ENCODE measurements at regions not wholly inside any gene's neighbourhood (a gene's known extent, or its start where the extent isn't known, plus 50 kb on each side); places are given as distances from the start of the nearest gene placed in this dataset.

GRCh38 chr13:111663953-111664421, 343.5 kb downstream of the TEX29 start:
- H2AFZ ChIP-seq (ENCODE audit: low read length): no peak overlapping the region
- no peaks in the 10 kb centered on the region for H4K20me1 ChIP-seq (ENCODE audit: insufficient read depth, low read length)
- H3K27ac ChIP-seq (ENCODE audit: low read depth, low read length): no peak overlapping the region
- H3K4me2 ChIP-seq (ENCODE audit: insufficient read depth, low read length): no peak overlapping the region
- no peak for DNase-seq (ENCODE audit: insufficient read length, low spot score, missing footprints)
- no peak overlapping the region for H3K4me3 ChIP-seq (ENCODE audit: insufficient read depth, low read length)
- no peaks in the 10 kb centered on the region for H3K36me3 ChIP-seq (ENCODE audit: insufficient read depth, low read length)
- no peaks in the 10 kb centered on the region for H3K4me1 ChIP-seq (ENCODE audit: insufficient read depth, low read length)
- TF ChIP-seq, protein P1, sequence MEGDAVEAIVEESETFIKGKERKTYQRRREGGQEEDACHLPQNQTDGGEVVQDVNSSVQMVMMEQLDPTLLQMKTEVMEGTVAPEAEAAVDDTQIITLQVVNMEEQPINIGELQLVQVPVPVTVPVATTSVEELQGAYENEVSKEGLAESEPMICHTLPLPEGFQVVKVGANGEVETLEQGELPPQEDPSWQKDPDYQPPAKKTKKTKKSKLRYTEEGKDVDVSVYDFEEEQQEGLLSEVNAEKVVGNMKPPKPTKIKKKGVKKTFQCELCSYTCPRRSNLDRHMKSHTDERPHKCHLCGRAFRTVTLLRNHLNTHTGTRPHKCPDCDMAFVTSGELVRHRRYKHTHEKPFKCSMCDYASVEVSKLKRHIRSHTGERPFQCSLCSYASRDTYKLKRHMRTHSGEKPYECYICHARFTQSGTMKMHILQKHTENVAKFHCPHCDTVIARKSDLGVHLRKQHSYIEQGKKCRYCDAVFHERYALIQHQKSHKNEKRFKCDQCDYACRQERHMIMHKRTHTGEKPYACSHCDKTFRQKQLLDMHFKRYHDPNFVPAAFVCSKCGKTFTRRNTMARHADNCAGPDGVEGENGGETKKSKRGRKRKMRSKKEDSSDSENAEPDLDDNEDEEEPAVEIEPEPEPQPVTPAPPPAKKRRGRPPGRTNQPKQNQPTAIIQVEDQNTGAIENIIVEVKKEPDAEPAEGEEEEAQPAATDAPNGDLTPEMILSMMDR (IDR thresholded peaks at IDR 0.05; ENCODE audit: extremely low read depth, low read depth, low read length): no peak
- H3K9me3 ChIP-seq (ENCODE audit: low read depth, low read length): peaks cover 2% of the 10 kb centered on the region
- H3K79me2 ChIP-seq (ENCODE audit: insufficient read depth, low read length): no peaks in the 10 kb centered on the region
- H3K27me3 ChIP-seq (ENCODE audit: insufficient read depth, low read length): no peaks in the 10 kb centered on the region

DNA sequence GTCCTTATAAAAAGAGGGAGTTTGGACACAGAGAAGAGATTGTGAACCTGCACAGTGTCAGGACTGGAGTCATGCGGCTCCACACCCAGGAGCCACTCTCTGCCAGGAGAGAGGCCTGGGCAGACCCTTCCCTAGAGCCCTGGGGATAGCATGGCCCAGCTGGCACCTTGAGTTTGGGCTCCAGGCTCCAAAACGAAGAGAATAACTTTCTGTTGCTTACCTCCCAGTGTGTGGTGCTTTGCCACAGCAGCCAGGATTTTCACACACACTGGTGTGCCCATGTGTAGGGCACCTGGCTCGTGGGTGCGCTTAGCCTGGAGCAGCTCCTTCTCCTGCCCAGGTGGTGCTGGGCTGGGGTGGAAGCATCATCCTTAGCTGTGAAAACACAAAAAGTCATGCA, 344.3 kb downstream of the TEX29 start:
- TF ChIP-seq, protein P1 (IDR thresholded peaks at IDR 0.05; ENCODE audit: extremely low read depth, low read depth, low read length): no peak
- Histone ChIP-seq H3K27ac (ENCODE audit: low read depth, low read length) (no peak overlapping the region), H3K79me2 (ENCODE audit: insufficient read depth, low read length) (no peaks in the 10 kb centered on the region), H3K4me3 (ENCODE audit: insufficient read depth, low read length) (no peak overlapping the region), H3K4me2 (ENCODE audit: insufficient read depth, low read length) (no peak overlapping the region), H3K4me1 (ENCODE audit: insufficient read depth, low read length) (no peaks in the 10 kb centered on the region), H2AFZ (ENCODE audit: low read length) (no peak overlapping the region), H4K20me1 (ENCODE audit: insufficient read depth, low read length) (no peaks in the 10 kb centered on the region), H3K36me3 (ENCODE audit: insufficient read depth, low read length) (no peaks in the 10 kb centered on the region), H3K27me3 (ENCODE audit: insufficient read depth, low read length) (no peaks in the 10 kb centered on the region), H3K9me3 (ENCODE audit: low read depth, low read length) (peaks cover 2% of the 10 kb centered on the region)
- no peak for DNase-seq (ENCODE audit: insufficient read length, low spot score, missing footprints)

GRCh38 chr13:111665691-111666095, 345.3 kb downstream of the TEX29 start:
- no peak overlapping the region for H2AFZ ChIP-seq (ENCODE audit: low read length)
- no peak overlapping the region for H3K4me2 ChIP-seq (ENCODE audit: insufficient read depth, low read length)
- peaks cover 2% of the 10 kb centered on the region for H3K9me3 ChIP-seq (ENCODE audit: low read depth, low read length)
- H4K20me1 ChIP-seq (ENCODE audit: insufficient read depth, low read length): no peaks in the 10 kb centered on the region
- H3K27me3 ChIP-seq (ENCODE audit: insufficient read depth, low read length): no peaks in the 10 kb centered on the region
- no peaks in the 10 kb centered on the region for H3K36me3 ChIP-seq (ENCODE audit: insufficient read depth, low read length)
- no peaks in the 10 kb centered on the region for H3K79me2 ChIP-seq (ENCODE audit: insufficient read depth, low read length)
- no peak overlapping the region for H3K4me3 ChIP-seq (ENCODE audit: insufficient read depth, low read length)
- no peak overlapping the region for H3K27ac ChIP-seq (ENCODE audit: low read depth, low read length)
- TF ChIP-seq, protein P1 (IDR thresholded peaks at IDR 0.05; ENCODE audit: extremely low read depth, low read depth, low read length): no peak
- H3K4me1 ChIP-seq (ENCODE audit: insufficient read depth, low read length): no peaks in the 10 kb centered on the region
- no peak for DNase-seq (ENCODE audit: insufficient read length, low spot score, missing footprints)

DNA sequence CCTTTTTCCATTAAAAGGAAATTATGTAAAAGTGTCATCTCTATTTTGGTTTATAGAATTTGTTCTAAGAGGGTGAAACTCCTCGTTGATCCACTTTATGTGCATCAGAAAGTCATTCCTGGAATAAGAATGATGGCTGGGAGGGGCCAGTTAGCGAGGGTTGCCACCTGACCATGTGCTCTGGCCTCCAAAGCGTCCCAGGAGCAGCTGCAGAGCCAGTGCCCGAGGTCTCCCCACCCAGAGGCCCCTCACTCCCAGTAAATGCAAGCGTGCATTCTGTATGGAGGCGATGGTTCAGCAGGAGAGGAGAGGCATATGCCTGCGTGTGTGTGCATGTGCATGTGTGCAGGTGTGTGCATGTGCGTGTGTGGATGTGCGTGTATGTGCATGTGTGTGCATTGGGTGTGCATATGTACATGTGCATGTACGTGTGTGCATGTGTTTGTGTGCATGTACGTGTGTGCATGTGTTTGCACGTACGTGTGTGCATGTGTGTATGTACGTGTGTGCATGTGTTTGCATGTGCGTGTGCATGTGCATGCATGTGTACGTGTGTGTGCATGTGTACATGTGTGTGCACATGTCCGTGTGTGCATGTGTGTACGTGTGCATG, 345.8 kb downstream of the TEX29 start:
- Histone ChIP-seq H3K4me2 (ENCODE audit: insufficient read depth, low read length) (no peak overlapping the region), H4K20me1 (ENCODE audit: insufficient read depth, low read length) (no peaks in the 10 kb centered on the region), H2AFZ (ENCODE audit: low read length) (no peak overlapping the region), H3K36me3 (ENCODE audit: insufficient read depth, low read length) (no peaks in the 10 kb centered on the region), H3K27me3 (ENCODE audit: insufficient read depth, low read length) (no peaks in the 10 kb centered on the region), H3K79me2 (ENCODE audit: insufficient read depth, low read length) (no peaks in the 10 kb centered on the region), H3K4me1 (ENCODE audit: insufficient read depth, low read length) (no peaks in the 10 kb centered on the region), H3K4me3 (ENCODE audit: insufficient read depth, low read length) (no peak overlapping the region), H3K27ac (ENCODE audit: low read depth, low read length) (no peak overlapping the region), H3K9me3 (ENCODE audit: low read depth, low read length) (peaks cover 2% of the 10 kb centered on the region)
- no peak for DNase-seq (ENCODE audit: insufficient read length, low spot score, missing footprints)
- TF ChIP-seq, protein P1 (IDR thresholded peaks at IDR 0.05; ENCODE audit: extremely low read depth, low read depth, low read length): no peak
